ENCODE measurements at regions not wholly inside any gene's neighbourhood (a gene's known extent, or its start where the extent isn't known, plus 50 kb on each side); places are given as distances from the start of the nearest gene placed in this dataset.

GRCh38 chr7:119712886-119713462, 560.0 kb upstream of the KCND2 start (continued):
- TF ChIP-seq, protein P1, sequence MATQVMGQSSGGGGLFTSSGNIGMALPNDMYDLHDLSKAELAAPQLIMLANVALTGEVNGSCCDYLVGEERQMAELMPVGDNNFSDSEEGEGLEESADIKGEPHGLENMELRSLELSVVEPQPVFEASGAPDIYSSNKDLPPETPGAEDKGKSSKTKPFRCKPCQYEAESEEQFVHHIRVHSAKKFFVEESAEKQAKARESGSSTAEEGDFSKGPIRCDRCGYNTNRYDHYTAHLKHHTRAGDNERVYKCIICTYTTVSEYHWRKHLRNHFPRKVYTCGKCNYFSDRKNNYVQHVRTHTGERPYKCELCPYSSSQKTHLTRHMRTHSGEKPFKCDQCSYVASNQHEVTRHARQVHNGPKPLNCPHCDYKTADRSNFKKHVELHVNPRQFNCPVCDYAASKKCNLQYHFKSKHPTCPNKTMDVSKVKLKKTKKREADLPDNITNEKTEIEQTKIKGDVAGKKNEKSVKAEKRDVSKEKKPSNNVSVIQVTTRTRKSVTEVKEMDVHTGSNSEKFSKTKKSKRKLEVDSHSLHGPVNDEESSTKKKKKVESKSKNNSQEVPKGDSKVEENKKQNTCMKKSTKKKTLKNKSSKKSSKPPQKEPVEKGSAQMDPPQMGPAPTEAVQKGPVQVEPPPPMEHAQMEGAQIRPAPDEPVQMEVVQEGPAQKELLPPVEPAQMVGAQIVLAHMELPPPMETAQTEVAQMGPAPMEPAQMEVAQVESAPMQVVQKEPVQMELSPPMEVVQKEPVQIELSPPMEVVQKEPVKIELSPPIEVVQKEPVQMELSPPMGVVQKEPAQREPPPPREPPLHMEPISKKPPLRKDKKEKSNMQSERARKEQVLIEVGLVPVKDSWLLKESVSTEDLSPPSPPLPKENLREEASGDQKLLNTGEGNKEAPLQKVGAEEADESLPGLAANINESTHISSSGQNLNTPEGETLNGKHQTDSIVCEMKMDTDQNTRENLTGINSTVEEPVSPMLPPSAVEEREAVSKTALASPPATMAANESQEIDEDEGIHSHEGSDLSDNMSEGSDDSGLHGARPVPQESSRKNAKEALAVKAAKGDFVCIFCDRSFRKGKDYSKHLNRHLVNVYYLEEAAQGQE (IDR thresholded peaks at IDR 0.05; ENCODE audit: unreplicated experiment): no peak

DNA sequence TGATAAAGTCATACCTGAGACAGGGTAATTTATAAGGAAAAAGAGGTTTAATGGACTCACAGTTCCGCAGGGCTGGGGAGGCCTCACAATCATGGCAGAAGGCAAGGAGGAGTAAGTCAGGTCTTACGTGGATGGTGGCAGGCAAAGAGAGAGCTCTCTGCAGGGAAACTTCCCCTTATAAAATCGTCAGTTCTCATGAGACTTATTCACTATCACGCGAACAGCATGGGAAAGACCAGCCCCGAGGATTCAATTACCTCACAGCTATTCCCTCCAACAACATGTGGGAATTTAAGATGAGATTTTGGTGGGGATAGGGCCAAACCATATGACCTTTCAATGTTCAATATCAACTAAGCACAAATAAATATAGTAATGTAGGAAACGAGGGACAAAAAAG, 559.4 kb upstream of the KCND2 start:
- no peaks in the 10 kb centered on the region for H3K4me1 ChIP-seq (ENCODE audit: insufficient read depth)
- no peaks in the 10 kb centered on the region for H3K27me3 ChIP-seq (ENCODE audit: insufficient read depth)
- Mint-ChIP-seq H3K4me1 (no peaks in the 10 kb centered on the region), H3K4me3 (no peak overlapping the region), H3K9me3 (no peaks in the 10 kb centered on the region; the same call in 2 of the 3 replicates), H3K27ac (no peak overlapping the region), H3K36me3 (ENCODE audit: low read depth) (no peaks in the 10 kb centered on the region), H3K27me3 (ENCODE audit: insufficient read depth, low read depth, poor library complexity) (no peaks in the 10 kb centered on the region)
- no peaks in the 10 kb centered on the region for H3F3A ChIP-seq (replicated peaks; ENCODE audit: low read depth)
- no peaks in the 10 kb centered on the region for H3K36me3 ChIP-seq (ENCODE audit: insufficient read depth)
- H3K9me2 ChIP-seq (ENCODE audit: insufficient read depth): no peaks in the 10 kb centered on the region
- no peak overlapping the region for H3K4me2 ChIP-seq
- DNase-seq (ENCODE audit: low spot score) (no peak), ATAC-seq (no peak)
- H2AFZ ChIP-seq: peak overlapping the region; percentile 44; the same call in 1 of the 2 replicates
- H3K79me2 ChIP-seq (replicated peaks; ENCODE audit: insufficient read depth): no peaks in the 10 kb centered on the region
- H3K27ac ChIP-seq (ENCODE audit: low read depth): no peak overlapping the region
- no peaks in the 10 kb centered on the region for H4K20me1 ChIP-seq (replicated peaks; ENCODE audit: insufficient read depth)
- H3K4me3 ChIP-seq: no peak overlapping the region
- TF ChIP-seq, protein P2, sequence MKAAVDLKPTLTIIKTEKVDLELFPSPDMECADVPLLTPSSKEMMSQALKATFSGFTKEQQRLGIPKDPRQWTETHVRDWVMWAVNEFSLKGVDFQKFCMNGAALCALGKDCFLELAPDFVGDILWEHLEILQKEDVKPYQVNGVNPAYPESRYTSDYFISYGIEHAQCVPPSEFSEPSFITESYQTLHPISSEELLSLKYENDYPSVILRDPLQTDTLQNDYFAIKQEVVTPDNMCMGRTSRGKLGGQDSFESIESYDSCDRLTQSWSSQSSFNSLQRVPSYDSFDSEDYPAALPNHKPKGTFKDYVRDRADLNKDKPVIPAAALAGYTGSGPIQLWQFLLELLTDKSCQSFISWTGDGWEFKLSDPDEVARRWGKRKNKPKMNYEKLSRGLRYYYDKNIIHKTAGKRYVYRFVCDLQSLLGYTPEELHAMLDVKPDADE (IDR thresholded peaks at IDR 0.05): no peak
- TF ChIP-seq NANOG (IDR thresholded peaks at IDR 0.05; ENCODE audit: borderline replicate concordance) (no peak), JUNB (IDR thresholded peaks at IDR 0.05; ENCODE audit: unreplicated experiment) (no peak), ZNF331 (CRISPR knock-in tag; IDR thresholded peaks at IDR 0.05; ENCODE audit: low read depth) (no peak), ZNF114 (CRISPR knock-in tag; IDR thresholded peaks at IDR 0.05) (no peak), POLR2AphosphoS5 (IDR thresholded peaks at IDR 0.05; ENCODE audit: low read depth) (no peak), ZNF462 (CRISPR knock-in tag; IDR thresholded peaks at IDR 0.05) (no peak)
- TF ChIP-seq, protein P1 (IDR thresholded peaks at IDR 0.05; ENCODE audit: unreplicated experiment): no peak

Data from GM23338 (cell line).